ENCODE measurements at regions not wholly inside any gene's neighbourhood (a gene's known extent, or its start where the extent isn't known, plus 50 kb on each side); places are given as distances from the start of the nearest gene placed in this dataset.

GRCh38 chr6:165714907-165715306 lies 51.9 kb upstream of the PDE10A start:
- TF ChIP-seq, protein P1, sequence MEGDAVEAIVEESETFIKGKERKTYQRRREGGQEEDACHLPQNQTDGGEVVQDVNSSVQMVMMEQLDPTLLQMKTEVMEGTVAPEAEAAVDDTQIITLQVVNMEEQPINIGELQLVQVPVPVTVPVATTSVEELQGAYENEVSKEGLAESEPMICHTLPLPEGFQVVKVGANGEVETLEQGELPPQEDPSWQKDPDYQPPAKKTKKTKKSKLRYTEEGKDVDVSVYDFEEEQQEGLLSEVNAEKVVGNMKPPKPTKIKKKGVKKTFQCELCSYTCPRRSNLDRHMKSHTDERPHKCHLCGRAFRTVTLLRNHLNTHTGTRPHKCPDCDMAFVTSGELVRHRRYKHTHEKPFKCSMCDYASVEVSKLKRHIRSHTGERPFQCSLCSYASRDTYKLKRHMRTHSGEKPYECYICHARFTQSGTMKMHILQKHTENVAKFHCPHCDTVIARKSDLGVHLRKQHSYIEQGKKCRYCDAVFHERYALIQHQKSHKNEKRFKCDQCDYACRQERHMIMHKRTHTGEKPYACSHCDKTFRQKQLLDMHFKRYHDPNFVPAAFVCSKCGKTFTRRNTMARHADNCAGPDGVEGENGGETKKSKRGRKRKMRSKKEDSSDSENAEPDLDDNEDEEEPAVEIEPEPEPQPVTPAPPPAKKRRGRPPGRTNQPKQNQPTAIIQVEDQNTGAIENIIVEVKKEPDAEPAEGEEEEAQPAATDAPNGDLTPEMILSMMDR (IDR thresholded peaks at IDR 0.05; ENCODE audit: extremely low read depth in 1 of 2, insufficient read depth in 1 of 2, low read depth in 1 of 2, low read length in 2 of 2) = no peak
- TF ChIP-seq, protein P2, sequence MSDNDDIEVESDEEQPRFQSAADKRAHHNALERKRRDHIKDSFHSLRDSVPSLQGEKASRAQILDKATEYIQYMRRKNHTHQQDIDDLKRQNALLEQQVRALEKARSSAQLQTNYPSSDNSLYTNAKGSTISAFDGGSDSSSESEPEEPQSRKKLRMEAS (IDR thresholded peaks at IDR 0.05; ENCODE audit: insufficient read depth, insufficient read length) = no peak

Measured in endothelial cell of umbilical vein (primary cell).